GM12872 (cell line): ENCODE measurements at regions not wholly inside any gene's neighbourhood (a gene's known extent, or its start where the extent isn't known, plus 50 kb on each side); places are given as distances from the start of the nearest gene placed in this dataset.

Source experiments
- TF ChIP-seq, protein P1 (sequence below): IDR thresholded peaks from 3 replicates; pipeline ENCODE4 v1.5.1; 2011; ENCODE audit warnings: low read depth, mild to moderate bottlenecking, low read length, moderate library complexity; ENCODE audit not compliant: insufficient read depth

DNA sequence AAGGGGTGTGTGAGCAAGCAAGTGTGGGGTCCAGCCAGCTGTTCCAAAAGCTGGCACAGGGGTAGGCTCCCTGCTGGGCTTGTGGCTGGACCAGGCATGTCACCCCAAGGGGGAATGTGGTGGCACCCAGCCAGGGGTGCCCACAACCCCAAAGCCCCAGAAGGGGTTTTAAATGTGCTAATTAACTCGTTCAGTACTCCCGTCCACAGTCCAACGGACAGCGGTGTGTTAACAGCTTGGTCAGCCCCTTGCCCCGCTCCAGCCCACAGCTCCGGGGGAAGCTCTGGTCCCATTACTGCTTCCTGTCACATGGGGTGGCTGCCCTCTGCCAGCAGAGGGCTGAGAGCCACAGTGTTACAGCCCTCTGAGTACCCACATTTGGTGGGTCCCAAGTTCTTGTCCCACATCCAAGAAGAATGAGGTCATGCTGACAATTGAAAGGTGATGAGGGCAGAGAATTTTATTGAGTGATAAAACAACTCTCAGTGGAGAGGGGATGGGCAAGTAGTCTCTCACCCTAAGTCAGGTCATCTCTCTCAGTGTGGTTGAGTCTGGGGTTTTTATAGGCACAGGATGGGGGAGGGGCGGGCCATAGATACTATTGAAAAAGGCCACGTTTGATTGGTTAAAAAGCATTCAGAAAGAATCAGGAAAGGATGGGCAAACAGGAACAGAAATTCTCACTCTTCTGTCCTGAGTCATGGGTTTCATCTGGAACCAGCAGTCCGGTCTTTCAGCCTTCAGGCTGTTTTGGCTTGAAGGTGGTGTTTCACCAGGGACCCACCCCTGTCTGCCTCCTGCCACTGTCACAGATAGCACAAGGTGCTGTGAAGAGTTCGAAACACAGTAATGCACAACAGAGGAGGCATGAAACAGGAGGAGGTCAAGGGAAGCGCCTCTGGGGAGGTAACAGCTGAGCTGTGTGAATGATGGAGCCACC is 238.5 kb downstream of the NFATC2 start:
- TF ChIP-seq, protein P1, sequence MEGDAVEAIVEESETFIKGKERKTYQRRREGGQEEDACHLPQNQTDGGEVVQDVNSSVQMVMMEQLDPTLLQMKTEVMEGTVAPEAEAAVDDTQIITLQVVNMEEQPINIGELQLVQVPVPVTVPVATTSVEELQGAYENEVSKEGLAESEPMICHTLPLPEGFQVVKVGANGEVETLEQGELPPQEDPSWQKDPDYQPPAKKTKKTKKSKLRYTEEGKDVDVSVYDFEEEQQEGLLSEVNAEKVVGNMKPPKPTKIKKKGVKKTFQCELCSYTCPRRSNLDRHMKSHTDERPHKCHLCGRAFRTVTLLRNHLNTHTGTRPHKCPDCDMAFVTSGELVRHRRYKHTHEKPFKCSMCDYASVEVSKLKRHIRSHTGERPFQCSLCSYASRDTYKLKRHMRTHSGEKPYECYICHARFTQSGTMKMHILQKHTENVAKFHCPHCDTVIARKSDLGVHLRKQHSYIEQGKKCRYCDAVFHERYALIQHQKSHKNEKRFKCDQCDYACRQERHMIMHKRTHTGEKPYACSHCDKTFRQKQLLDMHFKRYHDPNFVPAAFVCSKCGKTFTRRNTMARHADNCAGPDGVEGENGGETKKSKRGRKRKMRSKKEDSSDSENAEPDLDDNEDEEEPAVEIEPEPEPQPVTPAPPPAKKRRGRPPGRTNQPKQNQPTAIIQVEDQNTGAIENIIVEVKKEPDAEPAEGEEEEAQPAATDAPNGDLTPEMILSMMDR = no peak

- TF ChIP-seq, protein P1 = no peak
Observed at GRCh38 chr20:51301026-51301425, 241.5 kb downstream of the NFATC2 start.

DNA sequence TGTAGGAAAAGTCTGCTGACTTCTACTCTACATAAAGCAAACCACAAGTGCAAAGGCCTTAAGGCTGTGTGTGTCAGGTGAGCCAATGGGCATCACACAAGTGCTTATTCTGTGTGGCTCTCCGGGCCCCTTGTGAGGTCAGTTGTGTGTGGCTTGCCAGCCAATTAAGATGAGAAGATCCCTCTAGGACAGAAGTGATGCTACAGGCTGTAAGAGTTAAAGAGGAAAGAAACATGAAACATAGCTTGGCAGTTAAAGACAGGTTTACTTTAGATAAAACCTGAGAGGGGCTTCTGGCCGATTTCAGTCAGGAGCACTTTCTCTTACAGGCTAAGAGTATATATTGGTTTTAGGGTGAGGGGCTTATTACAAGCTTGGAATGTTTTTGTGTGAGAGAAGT is 242.4 kb downstream of the NFATC2 start:
- TF ChIP-seq, protein P1 = no peak

DNA sequence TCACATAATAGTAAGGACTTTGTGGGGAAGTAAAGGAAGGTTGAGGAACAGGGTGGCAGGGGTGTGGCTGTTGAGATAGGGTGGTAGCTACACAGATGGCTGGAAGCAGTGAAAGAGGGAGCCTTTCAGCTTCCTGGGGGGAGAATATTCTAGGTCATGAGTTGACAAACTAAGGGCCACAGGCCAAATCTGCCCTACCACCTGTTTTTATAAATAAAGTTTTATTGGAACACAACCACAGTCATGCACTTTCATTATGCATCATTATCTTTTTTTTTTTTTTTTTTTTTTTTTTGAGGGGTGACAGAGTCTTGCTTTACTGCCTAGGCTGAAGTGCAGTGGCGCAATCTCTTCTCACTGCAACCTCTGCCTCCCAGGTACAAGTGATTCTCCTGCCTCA is 243.1 kb downstream of the NFATC2 start:
- TF ChIP-seq, protein P1 = no peak

DNA sequence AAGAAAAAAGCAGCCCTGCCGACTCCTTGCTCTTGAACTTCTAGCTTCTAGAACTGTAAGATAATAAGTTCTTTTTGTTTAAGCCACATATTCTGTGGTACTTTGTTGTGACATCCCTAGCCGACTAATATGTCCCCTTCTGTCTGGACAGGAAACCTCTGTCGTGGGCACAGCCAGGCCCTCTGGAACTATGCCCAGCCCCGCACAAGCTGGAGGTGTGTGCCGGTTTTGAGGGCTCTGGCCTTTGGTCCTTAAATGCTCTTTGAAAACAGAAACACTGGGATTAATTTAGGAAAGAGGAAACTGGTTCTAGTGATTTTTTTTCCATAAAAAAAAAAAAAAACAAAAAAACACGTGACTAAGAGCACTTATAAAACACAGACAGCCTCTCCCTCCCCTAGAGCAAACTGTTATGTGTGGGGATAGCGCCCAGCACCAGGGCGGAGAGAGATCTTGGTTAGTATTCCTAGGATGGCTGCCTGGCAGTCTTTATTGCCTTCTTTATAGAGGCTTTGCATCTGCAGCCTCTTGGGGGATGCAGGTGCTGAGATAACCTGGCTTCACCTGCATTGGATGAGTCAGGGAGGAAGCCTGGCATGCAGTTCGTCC is 244.3 kb downstream of the NFATC2 start:
- TF ChIP-seq, protein P1 = no peak

DNA sequence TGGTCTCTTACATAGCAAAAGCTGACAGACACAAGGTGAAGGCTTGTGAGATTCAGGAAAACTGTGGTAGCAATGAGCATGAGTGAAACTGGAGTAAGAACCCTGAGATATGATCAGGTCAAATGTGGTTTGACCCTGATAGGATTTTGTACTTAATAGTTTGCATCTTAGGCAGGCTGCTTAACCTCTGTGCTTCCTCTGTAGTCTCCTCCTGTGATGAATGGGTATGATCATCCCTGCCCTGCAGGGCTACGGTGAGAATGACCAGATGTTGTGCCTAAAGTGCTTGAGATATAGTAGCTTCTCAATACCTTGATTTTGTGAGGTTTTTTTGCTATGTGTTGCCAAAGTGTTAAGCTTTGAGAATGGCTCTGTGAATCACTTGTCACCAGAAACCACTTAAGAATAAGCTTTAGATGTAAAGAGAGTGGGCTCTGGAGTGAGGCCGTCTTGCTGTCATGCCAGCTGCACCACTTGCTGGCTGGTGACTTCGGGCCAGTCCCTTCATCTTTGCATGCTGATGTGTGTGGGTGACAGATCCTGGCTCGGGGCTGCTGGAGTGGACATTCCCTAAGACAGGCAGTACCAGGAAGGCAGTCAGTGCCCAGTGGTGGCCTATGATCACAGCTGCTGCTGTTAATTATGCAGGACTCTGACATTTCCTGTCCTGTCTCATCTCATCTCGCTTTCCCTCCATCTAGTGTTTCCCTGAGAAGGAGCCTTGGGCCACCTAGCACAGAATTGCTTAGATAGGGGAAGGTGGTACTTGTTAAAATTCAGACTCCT is 254.7 kb downstream of the NFATC2 start:
- TF ChIP-seq, protein P1 = no peak

DNA sequence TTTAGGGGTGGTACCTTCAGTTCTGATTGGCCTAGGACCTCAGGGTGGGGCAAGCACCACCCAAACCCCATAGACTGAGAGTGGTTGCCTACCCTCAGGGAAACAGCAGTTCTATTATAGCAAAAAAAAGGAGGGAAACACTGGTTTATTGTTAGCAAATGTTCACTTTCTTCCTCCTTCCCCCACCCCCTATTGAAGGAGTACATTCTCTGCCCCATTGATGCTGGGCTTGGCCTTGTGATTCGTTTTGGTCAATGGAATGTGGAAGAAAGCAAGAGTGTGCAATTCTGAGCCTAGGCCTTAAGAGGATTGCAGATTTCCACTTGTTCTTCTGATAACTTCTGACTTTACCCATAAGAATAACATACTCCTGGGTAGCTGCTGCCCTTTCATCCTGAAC is 255.8 kb downstream of the NFATC2 start:
- TF ChIP-seq, protein P1 = no peak
